PC-3 (cell line): ENCODE measurements at regions not wholly inside any gene's neighbourhood (a gene's known extent, or its start where the extent isn't known, plus 50 kb on each side); places are given as distances from the start of the nearest gene placed in this dataset.

Experiments
- ATAC-seq: fragments of 200-7000 bp; cut with Tn5 transposase; 2 replicates; pipeline ENCODE4 v1.9.1; 2020; ENCODE audit warnings: mild to moderate bottlenecking, moderate library complexity
- BruUV-seq: library from RNA; stranded (reverse); fragments of 400-500 nt; replicated peaks from 2 replicates; lab custom pipeline; 2021; lab: Mats Ljungman, UMichigan
- CTCF ChIA-PET: fragments of 300-600 bp; sonication (Branson Sonifier 250); formaldehyde crosslinking; loops from one replicate; lab custom pipeline; 2022; ENCODE audit warnings: antibody characterized with exemption; lab: Charles Lee
- POLR2A ChIA-PET: fragments of 300-600 bp; sonication (Branson Sonifier 250); formaldehyde crosslinking; loops from one replicate; lab custom pipeline; 2022; ENCODE audit warnings: antibody characterized with exemption; ENCODE audit not compliant: unreplicated experiment; lab: Charles Lee
- DNase-seq: peaks from one replicate; pipeline ENCODE4 v3.0.0-alpha.2; 2015
- H2AFZ ChIP-seq: fragments of 300-600 bp; sonication (generic); 2 replicates; pipeline ENCODE4 v1.6.0; 2016; ENCODE audit warnings: antibody characterized with exemption, low read length
- H3F3A ChIP-seq: fragments of 300-600 bp; sonication (generic); one replicate; pipeline ENCODE4 v1.6.0; 2017; ENCODE audit warnings: antibody characterized with exemption, low read length, control low read depth, mild to moderate bottlenecking; ENCODE audit not compliant: unreplicated experiment
- H3K27ac ChIP-seq: fragments of 300-600 bp; sonication (generic); 2 replicates; pipeline ENCODE4 v1.5.1; 2016; ENCODE audit warnings: mild to moderate bottlenecking, low read length
- H3K27me3 ChIP-seq: fragments of 300-600 bp; sonication (generic); 2 replicates; pipeline ENCODE4 v1.6.1; 2016; ENCODE audit warnings: low read length, mixed read lengths
- H3K36me3 ChIP-seq: fragments of 300-600 bp; sonication (generic); 2 replicates; pipeline ENCODE4 v1.6.1; 2016; ENCODE audit warnings: low read depth, mixed run types, low read length, mixed read lengths
- H3K4me1 ChIP-seq: fragments of 300-600 bp; sonication (generic); 2 replicates; pipeline ENCODE4 v1.5.1; 2016; ENCODE audit warnings: low read length; ENCODE audit not compliant: insufficient read depth
- H3K4me2 ChIP-seq: fragments of 300-600 bp; sonication (generic); 2 replicates; pipeline ENCODE4 v1.6.0; 2016; ENCODE audit warnings: low read length
- H3K4me3 ChIP-seq: fragments of 300-600 bp; sonication (generic); 2 replicates; pipeline ENCODE4 v1.5.1; 2016; ENCODE audit warnings: mild to moderate bottlenecking, low read length, mixed read lengths
- H3K79me2 ChIP-seq: fragments of 300-600 bp; sonication (generic); 2 replicates; pipeline ENCODE4 v1.6.1; 2017; ENCODE audit warnings: low read length, mixed read lengths
- H3K9ac ChIP-seq: fragments of 300-600 bp; sonication (generic); 2 replicates; pipeline ENCODE4 v1.6.0; 2016; ENCODE audit warnings: mild to moderate bottlenecking, low read length
- H3K9me2 ChIP-seq: fragments of 300-600 bp; sonication (generic); replicated peaks from 2 replicates; pipeline ENCODE4 v1.6.1; 2016; ENCODE audit warnings: mixed run types, low read length, mixed read lengths
- H3K9me3 ChIP-seq: fragments of 300-600 bp; sonication (generic); 2 replicates; pipeline ENCODE4 v1.6.1; 2016; ENCODE audit warnings: low read length, mixed read lengths
- H4K20me1 ChIP-seq: fragments of 300-600 bp; sonication (generic); 2 replicates; pipeline ENCODE4 v1.6.1; 2016; ENCODE audit warnings: low read length, mixed read lengths
- CTCF ChIP-seq: fragments of 300-600 bp; sonication (generic); conservative IDR thresholded peaks from 2 replicates; pipeline ENCODE4 v1.5.1; 2017; ENCODE audit warnings: antibody characterized with exemption, low read depth, mild to moderate bottlenecking, low read length
- EZH2 ChIP-seq: fragments of 300-600 bp; sonication (generic); IDR thresholded peaks from one replicate; pipeline ENCODE4 v1.6.1; 2017; ENCODE audit warnings: antibody characterized with exemption, mild to moderate bottlenecking, low read length; ENCODE audit not compliant: unreplicated experiment
- EZH2phosphoT487 ChIP-seq: fragments of 300-600 bp; sonication (generic); IDR thresholded peaks from 2 replicates; pipeline ENCODE4 v1.6.1; 2018; ENCODE audit warnings: mild to moderate bottlenecking, antibody characterized with exemption, low read length, borderline replicate concordance
- intact Hi-C: fragments of 100-400 bp; cut with micrococcal nuclease; formaldehyde crosslinking; loops from 2 replicates; pipeline ENCODE4 v1.9.0; 2023

DNA sequence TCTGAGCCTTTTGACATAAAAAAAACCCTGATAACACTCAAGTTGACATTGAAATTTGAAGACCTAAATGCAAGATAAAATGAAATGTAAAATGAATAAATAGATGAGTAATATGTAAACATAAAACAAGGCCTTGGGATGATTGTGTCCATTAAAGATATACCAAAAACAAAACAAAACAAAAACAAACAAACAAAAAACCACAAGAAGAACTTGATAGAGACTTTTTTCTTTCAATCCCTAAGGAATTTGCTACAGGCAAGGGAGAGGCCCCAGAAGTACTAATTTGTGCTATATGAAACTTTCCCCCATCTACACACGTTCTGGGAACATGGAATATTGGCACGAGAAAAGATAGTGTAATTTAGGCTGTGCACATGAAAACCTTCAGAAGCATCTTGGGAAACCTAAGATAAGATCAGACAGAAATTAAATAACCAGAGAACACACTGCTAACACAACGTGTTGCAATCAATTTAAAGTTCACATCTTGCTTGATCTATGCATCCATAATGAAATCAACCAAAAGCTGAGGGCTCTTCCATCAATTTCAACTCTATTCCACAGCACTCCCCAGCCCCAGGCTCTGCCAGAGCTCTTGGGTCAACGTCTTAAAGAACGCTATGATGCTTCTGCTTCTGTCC lies 201.1 kb upstream of the RREB1 start:
- no peak overlapping the region for H3K9ac ChIP-seq
- no peaks in the 10 kb centered on the region for H3F3A ChIP-seq
- H3K36me3 ChIP-seq = no peaks in the 10 kb centered on the region
- peaks cover 11% of the 10 kb centered on the region; the same call in 1 of the 2 replicates for H3K4me1 ChIP-seq
- H3K9me3 ChIP-seq = no peaks in the 10 kb centered on the region
- no peaks in the 10 kb centered on the region for H3K79me2 ChIP-seq
- no peaks in the 10 kb centered on the region for H4K20me1 ChIP-seq
- intact Hi-C loops = no loop called here
- DNase-seq (no peak), ATAC-seq (no peak)
- no peak overlapping the region for H3K4me2 ChIP-seq
- H3K27me3 ChIP-seq = no peaks in the 10 kb centered on the region
- TF ChIP-seq CTCF = no peak
- no peak for TF ChIP-seq EZH2
- TF ChIP-seq EZH2phosphoT487 = no peak
- no peak overlapping the region for H3K4me3 ChIP-seq
- ChIA-PET CTCF (interaction anchor here (0.5 kb wide), 1 partner anchor 164 kb away, joined by 12 read pairs; no protein-coding TSS in a partner anchor), POLR2A (no interaction called here)
- no peak overlapping the region for H3K27ac ChIP-seq
- H3K9me2 ChIP-seq = no peaks in the 10 kb centered on the region
- H2AFZ ChIP-seq = no peak overlapping the region
- no TSS peak for BruUV-seq

DNA sequence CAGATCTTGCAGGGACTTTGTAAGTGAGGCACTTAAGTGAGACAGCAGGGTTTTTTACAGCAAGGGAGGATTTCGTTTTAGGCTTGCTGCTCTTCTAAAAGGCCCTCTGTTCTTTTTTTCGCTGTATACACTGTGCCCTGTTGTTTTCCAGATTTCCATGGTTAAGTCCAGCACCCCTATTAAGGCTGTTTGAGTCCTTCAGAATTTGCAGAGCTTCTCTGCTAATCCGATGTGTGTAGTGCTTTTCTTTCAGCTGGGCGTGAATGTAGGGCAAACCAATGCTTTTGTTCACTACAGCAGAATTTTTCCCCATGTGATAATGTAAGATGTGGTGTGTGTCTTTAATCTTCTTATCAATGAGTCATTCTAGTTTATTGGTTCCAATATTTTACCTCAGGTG lies 200.5 kb upstream of the RREB1 start:
- no peak overlapping the region for H3K27ac ChIP-seq
- CTCF ChIA-PET = no interaction called here

More for the DNA sequence above, 200.5 kb upstream of the RREB1 start:
- H3K4me3 ChIP-seq = no peak overlapping the region
- intact Hi-C loops = no loop called here
- H3K4me2 ChIP-seq = no peak overlapping the region
- no peak for DNase-seq
- no peak overlapping the region for H3K9ac ChIP-seq
- H3K36me3 ChIP-seq = no peaks in the 10 kb centered on the region
- no TSS peak for BruUV-seq
- no peaks in the 10 kb centered on the region for H3K9me3 ChIP-seq
- no peak for ATAC-seq
- H3K9me2 ChIP-seq = no peaks in the 10 kb centered on the region
- H3F3A ChIP-seq = no peaks in the 10 kb centered on the region
- H3K4me1 ChIP-seq = peaks cover 12% of the 10 kb centered on the region; the same call in 1 of the 2 replicates
- H2AFZ ChIP-seq = no peak overlapping the region
- TF ChIP-seq CTCF (no peak), EZH2phosphoT487 (no peak), EZH2 (no peak)
- POLR2A ChIA-PET = no interaction called here
- no peaks in the 10 kb centered on the region for H3K79me2 ChIP-seq
- H4K20me1 ChIP-seq = no peaks in the 10 kb centered on the region
- no peaks in the 10 kb centered on the region for H3K27me3 ChIP-seq
